ENCODE measurements at regions not wholly inside any gene's neighbourhood (a gene's known extent, or its start where the extent isn't known, plus 50 kb on each side); places are given as distances from the start of the nearest gene placed in this dataset.

DNA sequence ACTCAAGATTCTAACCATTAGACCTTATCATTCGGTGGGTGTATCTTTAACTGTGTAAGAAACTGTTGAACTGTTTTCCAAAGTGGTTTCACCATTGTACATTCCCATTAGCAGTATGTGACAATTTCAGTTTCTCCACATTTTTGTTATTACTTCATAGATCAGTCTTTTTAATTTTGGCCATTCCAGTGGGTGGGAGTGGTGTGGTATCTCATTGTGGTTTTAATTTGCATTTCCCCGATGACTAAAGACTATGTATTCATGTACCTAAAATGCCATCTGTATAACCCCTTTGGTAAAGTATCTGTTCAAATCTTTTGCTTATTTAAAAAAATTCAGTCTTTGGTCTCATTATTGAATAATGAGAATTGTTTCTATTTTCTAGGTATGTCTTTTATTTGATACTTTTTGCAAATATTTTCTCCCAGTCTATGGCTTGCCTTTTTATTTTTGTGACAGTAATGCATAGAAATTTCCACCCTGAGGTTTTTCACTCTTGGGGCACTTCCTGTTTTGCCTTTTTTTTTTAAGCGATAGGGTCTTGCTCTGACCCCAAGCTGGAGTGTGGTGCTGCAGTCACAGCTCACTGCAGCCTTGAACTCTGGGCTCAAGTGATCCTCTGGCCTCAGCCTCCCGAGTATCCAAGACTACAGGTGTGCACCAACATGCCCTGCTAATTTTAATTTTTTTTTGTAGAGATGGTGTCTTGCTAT, 141.1 kb upstream of the ITGB1 start:
- H3K4me2 ChIP-seq (ENCODE audit: low read length) = 0 out of 2 replicates have a peak overlapping the region, but pooled peaks have one; percentile 21
- H3K4me3 ChIP-seq (ENCODE audit: low read depth, low read length, poor library complexity, severe bottlenecking) = no peak overlapping the region

DNA sequence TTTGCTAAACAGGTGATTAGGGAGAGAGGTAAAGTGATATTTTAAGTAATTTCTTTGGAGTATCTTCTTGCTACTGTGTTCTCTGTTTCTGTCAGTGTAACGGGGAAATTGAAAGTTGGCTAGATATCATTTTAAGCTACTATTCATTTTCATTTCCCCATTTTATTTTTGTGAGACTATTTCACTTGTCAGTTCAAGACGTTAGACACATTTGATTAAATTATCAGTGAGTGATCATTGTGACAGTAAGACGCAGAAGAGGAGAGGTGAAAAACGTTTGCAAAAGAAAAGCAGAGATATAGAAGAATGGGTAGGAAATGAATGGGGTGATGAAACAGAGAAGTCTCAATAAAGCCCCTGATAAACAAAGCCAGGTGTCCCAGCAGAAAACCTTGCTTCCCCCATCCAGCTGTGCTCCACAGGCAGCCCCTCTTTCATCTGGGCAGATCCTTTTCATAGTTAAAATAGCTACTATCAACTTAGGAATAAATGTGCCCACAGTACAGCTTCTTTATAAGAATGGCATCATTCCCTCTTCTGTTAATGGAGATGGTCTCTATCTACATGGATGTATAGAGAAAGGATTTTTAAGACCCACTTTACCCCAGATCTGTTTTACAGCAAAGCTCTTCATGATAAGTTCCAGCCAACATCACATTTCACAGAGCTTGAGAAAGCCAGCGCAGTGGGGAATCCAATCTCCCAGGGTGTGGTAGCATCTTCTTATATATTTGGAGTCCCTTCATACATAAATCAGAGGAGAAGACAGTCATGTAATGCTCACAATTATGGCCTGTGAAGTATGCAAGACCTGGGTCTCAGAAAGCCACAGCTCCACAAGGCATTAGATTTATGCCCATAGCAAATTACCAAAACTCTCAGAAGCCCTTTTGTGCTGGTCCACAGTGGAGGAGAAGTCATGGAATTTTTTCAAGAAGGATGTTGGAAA, 138.1 kb upstream of the ITGB1 start:
- Histone ChIP-seq H3K36me3 (ENCODE audit: insufficient read depth, low read length) (peaks cover 49% of the 10 kb centered on the region), H3K27ac (ENCODE audit: low read depth, low read length, poor library complexity, severe bottlenecking) (peak overlapping the region; percentile 99), H3K4me3 (ENCODE audit: low read depth, low read length, poor library complexity, severe bottlenecking) (peak overlapping the region; percentile 35), H4K20me1 (ENCODE audit: insufficient read depth, low read length) (no peaks in the 10 kb centered on the region), H3K9me2 (ENCODE audit: insufficient read depth, low read length) (no peaks in the 10 kb centered on the region), H3K4me1 (ENCODE audit: insufficient read depth, low read length, poor library complexity, severe bottlenecking) (peaks cover 54% of the 10 kb centered on the region), H3K79me2 (ENCODE audit: insufficient read depth, low read depth, low read length) (no peaks in the 10 kb centered on the region), H3K9me3 (ENCODE audit: low read length) (peaks cover 64% of the 10 kb centered on the region), H3K4me2 (ENCODE audit: low read length) (peak overlapping the region; percentile 62), H2AFZ (ENCODE audit: low read length) (peak overlapping the region; percentile 33)
- intact Hi-C loops (cut with micrococcal nuclease; ENCODE audit: unreplicated experiment) = loop anchor here (2.0 to 5.0 kb wide), 3 partner anchors 19 to 779 kb away; no protein-coding TSS in a partner anchor
- peak; percentile 84 for DNase-seq (ENCODE audit: low spot score)
- TF ChIP-seq, protein P1, sequence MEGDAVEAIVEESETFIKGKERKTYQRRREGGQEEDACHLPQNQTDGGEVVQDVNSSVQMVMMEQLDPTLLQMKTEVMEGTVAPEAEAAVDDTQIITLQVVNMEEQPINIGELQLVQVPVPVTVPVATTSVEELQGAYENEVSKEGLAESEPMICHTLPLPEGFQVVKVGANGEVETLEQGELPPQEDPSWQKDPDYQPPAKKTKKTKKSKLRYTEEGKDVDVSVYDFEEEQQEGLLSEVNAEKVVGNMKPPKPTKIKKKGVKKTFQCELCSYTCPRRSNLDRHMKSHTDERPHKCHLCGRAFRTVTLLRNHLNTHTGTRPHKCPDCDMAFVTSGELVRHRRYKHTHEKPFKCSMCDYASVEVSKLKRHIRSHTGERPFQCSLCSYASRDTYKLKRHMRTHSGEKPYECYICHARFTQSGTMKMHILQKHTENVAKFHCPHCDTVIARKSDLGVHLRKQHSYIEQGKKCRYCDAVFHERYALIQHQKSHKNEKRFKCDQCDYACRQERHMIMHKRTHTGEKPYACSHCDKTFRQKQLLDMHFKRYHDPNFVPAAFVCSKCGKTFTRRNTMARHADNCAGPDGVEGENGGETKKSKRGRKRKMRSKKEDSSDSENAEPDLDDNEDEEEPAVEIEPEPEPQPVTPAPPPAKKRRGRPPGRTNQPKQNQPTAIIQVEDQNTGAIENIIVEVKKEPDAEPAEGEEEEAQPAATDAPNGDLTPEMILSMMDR (conservative IDR thresholded peaks at IDR 0.05; ENCODE audit: low read length) = no peak
- no peak for TF ChIP-seq EZH2phosphoT487 (IDR thresholded peaks at IDR 0.05; ENCODE audit: borderline replicate concordance, low read depth, low read length)
- CTCF ChIA-PET (ENCODE audit: unreplicated experiment) = interaction anchor here (1.0 to 1.2 kb wide), 2 partner anchors 14 to 37 kb away, joined by 3 read pairs; no protein-coding TSS in a partner anchor
- POLR2A ChIA-PET = interaction anchor here (0.6 to 1.9 kb wide), 20 partner anchors 9 to 144 kb away, joined by 3 to 13 read pairs (median 4); no protein-coding TSS in a partner anchor
- no TSS peak for BruUV-seq (replicated peaks)

More for the DNA sequence above, 141.1 kb upstream of the ITGB1 start:
- no peak for DNase-seq (ENCODE audit: low spot score)
- Histone ChIP-seq H4K20me1 (ENCODE audit: insufficient read depth, low read length) (no peaks in the 10 kb centered on the region), H2AFZ (ENCODE audit: low read length) (no peak overlapping the region; the same call in 1 of the 2 replicates), H3K9me3 (ENCODE audit: low read length) (peaks cover 65% of the 10 kb centered on the region), H3K27ac (ENCODE audit: low read depth, low read length, poor library complexity, severe bottlenecking) (no peak overlapping the region), H3K9me2 (ENCODE audit: insufficient read depth, low read length) (no peaks in the 10 kb centered on the region), H3K36me3 (ENCODE audit: insufficient read depth, low read length) (peaks cover 45% of the 10 kb centered on the region), H3K4me1 (ENCODE audit: insufficient read depth, low read length, poor library complexity, severe bottlenecking) (peaks cover 68% of the 10 kb centered on the region), H3K79me2 (ENCODE audit: insufficient read depth, low read depth, low read length) (no peaks in the 10 kb centered on the region)
- CTCF ChIA-PET (ENCODE audit: unreplicated experiment) = no interaction called here
- no TSS peak for BruUV-seq (replicated peaks)
- POLR2A ChIA-PET = interaction anchor here (0.6 kb wide), 1 partner anchor 20 kb away, joined by 3 read pairs; no protein-coding TSS in a partner anchor
- TF ChIP-seq EZH2phosphoT487 (IDR thresholded peaks at IDR 0.05; ENCODE audit: borderline replicate concordance, low read depth, low read length) = no peak
- TF ChIP-seq, protein P1 (conservative IDR thresholded peaks at IDR 0.05; ENCODE audit: low read length) = no peak
- intact Hi-C loops (cut with micrococcal nuclease; ENCODE audit: unreplicated experiment) = loop anchor here (5.0 kb wide), 2 partner anchors 53 to 782 kb away; no protein-coding TSS in a partner anchor

Data from OCI-LY7 (cell line).